ENCODE measurements at regions not wholly inside any gene's neighbourhood (a gene's known extent, or its start where the extent isn't known, plus 50 kb on each side); places are given as distances from the start of the nearest gene placed in this dataset.
"Not testable (repeated sequence)": the region's sequence is repeated elsewhere in the genome, so short reads cannot be mapped to it uniquely, and the experiment has no call there.

DNA sequence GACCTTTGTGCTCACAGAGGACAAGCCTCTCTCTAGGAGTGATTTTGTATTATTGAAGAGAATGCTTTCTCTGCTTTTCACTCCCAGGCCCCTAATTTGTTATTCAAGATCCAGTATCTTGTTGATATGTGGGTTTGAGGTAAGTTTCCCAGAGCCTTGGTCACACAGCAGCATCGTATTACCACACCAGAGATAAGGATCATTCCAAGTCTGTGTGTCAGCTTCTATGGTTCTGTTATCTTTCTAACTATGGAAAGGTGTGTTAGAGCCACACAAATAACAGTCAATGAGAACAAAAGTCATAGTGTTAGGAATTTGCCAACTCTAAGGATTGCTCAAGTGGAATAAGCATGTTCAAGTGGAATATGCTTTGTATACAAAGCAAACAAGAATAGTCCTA lies 1208.3 kb downstream of the GATA3 start:
- DNase-seq: no peak

DNA sequence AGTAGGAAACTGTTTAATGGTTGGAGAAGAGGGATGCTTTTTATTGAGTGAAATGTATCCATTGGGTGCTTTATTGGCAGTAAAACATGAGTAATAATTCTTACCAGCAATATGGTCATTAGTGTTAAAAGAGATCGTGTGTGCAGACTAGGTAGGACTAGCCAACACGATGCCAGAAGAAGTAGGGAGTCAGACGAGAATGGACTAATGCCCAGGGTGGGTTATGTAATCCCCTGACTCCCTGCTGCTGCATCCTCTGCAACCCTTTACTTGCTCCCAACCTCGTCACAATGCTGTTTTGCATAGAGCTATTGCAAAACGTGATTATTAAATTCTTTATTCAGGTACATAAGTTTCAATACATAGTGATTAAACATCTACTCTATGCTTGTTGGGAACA lies 1213.7 kb downstream of the GATA3 start:
- DNase-seq: no peak

DNA sequence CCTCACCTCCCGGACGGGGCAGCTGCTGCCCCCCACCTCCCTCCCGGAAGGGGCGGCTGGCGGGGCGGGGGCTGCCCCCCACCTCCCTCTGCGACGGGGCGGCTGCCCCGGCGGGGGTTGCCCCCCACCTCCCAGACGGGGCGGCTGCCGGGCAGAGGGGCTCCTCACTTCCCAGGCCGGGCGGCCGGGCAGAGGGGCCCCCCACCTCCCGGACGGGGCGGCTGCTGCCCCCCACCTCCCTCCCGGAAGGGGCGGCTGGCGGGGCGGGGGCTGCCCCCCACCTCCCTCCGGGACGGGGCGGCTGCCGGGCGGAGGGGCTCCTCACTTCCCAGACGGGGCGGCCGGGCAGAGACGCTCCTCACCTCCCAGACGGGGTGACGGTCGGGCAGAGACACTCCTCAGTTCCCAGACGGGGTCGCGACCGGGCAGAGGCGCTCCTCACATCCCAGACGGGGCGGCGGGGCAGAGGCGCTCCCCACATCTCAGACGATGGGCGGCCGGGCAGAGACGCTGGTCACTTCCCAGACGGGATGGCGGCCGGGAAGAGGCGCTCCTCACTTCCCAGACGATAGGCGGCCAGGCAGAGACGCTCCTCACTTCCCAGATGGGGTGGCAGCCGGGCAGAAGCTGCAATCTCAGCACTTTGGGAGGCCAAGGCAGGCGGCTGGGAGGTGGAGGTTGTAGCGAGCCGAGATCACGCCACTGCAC lies 1218.8 kb downstream of the GATA3 start:
- DNase-seq: not testable (repeated sequence)

DNA sequence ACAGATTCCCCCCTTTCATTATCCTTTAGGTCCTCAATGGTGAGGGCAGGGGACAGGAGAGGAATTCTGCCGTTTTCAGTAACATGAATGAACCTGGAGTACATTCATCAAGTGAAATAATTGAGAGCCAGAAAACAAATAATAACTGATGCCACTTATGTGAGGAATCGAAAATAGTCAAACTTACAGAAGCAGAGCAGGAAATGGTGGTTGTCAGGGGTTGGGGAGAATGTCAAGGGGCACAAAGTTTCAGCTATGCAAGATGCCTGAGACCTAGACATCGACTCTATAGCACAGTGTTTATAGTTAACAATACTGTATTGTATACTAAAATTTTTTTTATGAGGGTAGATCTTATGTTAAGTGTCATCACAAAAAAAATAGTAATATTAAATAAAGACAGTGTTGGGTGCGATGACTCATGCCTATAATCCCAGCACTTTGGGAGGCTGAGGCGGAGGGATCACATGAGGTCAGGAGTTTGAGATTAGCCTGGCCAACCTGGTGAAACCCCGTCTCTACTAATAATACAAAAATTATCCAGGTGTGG lies 1219.8 kb downstream of the GATA3 start:
- no peak for DNase-seq

DNA sequence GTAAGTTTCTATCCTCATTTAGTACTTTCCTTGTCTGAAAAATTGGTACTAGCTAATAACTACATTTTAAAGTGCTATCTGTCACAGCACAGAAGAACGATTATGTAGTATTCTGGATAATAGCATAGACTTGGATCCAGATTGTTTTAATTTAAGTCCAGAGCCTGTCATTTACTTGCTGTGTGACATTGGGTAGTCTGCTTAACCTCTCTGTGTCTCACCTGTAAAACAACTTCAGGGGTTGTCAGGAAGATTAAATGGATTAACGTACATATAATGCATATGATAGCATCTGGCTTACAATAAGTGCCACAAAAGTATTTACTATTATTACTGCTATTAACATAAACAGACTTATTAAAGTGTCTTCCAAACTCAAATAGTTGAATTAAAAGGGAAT lies 1221.4 kb downstream of the GATA3 start:
- DNase-seq: no peak

DNA sequence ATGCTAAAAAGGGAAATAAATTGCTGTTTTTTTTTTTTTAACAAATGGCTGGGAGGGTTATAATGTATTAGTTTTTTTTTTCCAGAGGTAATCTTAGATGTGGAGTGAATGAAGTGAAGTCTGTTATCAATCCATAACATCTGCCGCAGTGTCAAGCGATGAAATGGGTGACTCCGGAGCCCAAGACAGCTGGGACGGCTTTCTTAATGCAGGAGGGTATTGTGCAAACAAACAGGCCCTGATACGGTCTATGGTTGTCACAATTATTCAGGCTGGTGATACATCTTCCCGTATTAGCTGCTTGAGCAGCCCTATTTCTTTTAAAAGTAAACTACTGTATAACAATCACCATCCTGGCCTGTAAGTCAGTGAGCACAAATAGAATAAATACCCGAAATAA lies 1231.2 kb downstream of the GATA3 start:
- no peak for DNase-seq

DNA sequence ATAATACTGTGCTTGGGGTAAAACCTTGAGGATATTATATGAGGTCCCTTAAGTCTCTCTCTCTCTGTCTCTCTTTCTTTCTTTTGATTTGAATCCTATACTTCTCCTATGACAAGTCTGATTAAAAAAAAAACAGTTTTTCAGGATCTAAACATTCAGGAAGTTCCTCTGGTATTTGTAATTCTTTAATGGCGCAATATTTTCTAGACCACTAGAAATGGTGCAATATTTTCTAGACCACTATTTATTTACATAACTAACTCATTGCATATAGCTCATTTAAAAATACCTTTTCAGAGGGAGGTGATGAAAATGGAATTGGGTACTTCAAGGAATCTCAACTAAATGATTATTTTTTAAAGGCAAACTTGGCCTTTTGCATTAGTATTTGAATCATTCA lies 1235.3 kb downstream of the GATA3 start:
- no peak for DNase-seq

DNA sequence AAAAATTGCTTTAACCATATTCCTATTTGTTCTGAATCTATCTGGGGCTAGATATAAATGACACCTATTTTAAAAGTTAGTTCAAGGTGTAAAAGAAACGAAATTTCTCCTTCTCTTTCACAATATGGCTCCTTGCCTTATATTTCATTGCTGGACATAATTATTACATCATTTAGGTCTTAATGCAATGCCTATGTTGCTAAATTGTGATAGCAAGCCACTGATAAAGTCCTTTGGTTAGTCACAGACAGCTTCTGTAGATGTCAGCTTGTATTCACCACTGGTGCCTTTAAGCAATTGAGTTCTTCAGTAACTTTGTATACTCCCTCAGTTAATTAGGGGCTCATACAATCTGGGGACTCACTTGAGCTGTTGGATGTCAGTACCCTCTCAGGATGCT lies 1236.6 kb downstream of the GATA3 start:
- no peak for DNase-seq

DNA sequence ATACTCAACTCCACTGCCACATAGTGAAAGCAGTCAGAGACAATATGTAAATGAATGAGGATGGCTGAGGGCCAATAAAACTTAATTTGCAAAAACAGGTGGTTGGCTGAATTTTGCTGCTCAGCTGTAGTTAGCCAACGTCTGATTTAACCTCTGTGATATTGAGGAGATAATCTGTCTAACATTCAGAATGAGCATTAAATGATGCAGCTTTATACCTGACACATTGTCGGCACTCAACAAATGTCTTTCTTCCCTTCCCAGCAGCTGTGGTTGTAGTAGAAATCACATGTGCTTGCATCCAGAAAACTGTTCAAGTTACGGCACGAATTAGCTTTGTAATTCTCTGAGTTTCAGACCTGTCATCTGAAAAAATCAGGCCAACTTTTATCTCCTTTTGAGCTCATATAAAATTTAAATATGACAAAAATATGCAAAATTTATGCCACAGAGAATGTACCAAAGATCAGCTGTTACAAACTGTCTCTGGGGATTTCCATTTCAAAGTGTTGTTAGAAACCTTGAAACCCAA lies 1239.7 kb downstream of the GATA3 start:
- DNase-seq: no peak

DNA sequence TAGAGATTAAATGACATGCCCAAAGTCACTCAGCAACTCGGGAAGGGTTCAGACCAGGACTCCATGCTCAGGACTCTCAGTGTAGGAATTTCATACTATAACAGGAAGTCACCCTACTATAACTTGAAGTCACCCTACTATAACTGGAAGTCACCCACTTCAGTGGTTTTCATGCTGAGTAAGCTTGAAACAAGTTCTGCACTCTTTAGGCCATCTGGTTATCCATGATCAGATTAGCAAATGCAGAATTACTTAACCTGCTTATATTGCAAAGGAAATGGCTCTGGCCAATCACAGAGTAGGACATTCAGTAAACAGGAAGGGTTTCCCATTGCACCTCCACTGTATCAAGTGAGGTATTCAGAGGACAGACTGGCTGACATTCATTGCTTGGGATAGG lies 1240.4 kb downstream of the GATA3 start:
- DNase-seq: no peak

DNA sequence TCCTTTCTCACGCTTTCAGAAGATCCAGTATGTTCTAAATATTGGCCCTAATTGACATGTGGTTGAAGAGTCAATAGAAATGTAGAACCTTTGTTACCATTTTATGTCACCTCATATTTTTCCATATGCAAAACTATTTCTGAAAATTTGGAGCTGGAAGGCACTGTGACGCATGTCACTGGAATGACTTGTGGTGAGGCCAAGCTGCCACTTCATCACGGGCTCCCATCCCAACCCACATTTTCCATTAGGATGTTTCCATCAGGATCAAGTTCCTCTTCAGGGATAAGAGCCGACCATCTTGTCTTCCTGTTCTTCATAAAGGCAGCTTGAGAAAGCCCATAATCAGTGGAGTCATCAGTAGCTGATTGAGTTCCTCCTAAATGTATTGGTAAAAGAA lies 1241.7 kb downstream of the GATA3 start:
- DNase-seq: no peak

DNA sequence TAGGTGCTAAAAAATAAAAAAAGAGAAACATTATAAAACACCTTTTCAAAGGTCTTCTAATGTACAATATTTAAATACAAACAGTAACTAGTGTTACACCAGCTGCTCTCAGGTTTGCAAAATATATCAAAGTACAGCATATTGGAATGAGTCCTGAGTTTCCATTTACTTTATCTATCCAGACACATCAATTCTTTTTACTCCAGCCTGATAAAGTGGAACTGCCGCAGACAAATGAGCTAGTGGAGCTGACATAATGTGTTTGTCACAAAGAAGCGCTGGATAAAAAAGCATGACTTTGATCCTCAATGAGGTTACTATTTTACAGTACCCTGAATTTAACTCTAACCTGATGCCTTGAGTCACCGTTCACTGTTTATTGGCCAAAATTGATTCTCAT lies 1243.1 kb downstream of the GATA3 start:
- DNase-seq: no peak

DNA sequence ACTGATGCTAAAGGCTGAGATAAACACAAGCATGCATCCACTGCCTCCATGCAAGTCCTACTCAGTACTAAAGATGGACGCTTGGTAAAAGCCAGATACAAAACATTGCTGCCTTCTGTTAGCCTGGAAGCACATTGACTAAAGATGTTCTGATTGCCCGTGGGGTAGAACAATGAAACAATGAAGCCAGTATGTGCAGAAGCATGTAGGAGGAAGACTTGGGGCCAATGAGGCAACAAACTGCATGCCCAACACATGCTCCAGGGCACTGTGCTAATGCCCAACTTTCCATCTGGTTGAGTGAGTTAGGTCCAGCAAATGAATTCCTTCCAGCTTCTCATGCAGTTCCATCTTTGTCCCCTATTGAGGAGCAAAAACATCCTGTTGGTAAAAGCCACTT lies 1245.5 kb downstream of the GATA3 start:
- DNase-seq: no peak

DNA sequence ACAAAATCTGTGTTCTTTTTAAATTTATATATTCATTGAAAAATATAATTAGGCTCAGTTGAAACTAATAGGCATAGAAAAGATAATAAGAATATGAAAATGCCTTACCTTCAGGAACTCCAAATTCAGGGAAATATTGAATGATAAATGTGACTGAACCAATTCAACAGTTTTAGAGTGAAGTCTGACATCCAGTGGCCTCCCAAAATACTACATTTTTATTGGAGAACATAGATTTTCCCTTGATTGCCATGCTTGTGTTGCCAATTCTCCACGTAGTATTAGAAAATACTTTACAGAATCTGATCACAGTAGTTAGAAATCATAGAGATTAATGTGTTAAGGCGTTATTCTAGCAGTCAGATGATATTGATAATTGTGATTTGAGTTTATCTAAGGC lies 1246.7 kb downstream of the GATA3 start:
- peak in 1 of 3 experiments; percentile 3 for DNase-seq

DNA sequence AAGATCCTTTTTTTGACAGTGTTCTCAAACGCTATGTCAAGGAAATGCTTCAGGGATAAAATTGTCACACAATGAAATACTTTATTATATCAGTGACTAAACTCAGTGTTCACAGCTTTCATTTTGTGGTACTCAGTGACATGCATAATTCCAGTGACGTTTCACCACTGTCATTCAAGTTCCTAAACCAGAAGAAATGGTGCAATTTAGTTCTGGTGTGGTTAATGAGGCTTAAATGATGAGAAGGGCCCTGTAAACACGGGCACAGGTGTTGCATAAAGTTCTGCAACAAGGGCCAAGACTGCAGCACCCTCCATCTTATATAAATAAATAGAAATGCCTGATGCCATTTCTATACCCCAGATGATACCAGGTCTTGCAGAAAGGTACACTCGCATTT lies 1247.1 kb downstream of the GATA3 start:
- DNase-seq: no peak

DNA sequence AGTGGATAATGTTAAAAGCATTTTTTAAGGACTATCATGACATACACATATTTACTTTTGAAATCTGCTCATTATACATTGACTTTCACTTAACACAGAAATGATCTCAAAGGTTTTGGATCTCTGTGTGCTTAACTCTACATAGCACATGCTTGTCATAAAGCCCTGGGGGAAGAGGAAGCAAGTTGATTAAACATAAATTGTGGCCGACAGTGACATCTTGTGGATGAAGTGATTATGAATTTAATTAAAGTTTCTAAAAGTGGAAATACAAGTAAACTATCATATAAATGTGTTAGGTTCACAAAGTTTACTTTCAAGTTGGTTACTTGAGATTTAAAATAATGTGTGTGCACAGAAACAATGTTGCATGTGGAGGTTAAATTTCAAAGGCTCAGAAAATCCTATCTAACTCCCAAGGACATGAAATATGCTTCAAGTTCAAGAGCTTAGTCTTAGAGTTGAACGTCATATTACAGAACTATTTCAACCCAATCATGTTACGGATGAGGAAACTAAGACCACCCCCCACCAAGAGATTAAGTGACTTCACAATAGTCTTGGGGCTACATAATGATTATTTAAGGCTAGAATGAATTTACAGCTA lies 1247.8 kb downstream of the GATA3 start:
- DNase-seq: peak in 2 of 3 experiments; percentile 31 to 50

DNA sequence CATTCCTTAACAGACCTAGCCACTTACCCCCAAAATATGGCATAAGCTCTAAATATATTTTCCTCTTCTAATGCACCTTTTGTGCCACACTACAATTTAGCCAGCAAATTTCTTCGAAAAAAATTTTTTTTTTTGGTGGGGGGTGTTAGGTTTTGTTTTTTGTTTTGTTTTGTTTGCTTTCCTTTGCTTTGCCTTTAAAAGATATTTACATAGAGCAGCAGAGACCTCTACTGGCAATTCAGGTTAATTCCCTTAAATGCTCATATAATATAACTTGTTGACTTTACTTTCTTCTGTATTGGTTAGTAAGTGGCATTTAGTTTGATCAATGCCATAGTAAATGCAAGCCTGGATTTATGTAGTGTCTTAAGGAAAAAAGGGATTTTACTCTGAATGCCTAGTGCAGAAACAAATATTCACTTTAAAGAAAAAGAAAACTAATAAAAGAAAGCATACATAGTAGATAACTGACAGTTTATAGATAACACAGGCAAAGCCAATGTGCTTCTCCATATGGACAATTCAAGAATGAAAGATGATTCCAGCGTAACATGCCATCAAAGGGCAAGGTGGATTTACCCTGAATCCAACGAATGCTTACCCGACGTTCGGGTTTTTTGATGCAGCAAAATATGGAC lies 1250.6 kb downstream of the GATA3 start:
- DNase-seq: peak in 1 of 3 experiments; percentile 3

DNA sequence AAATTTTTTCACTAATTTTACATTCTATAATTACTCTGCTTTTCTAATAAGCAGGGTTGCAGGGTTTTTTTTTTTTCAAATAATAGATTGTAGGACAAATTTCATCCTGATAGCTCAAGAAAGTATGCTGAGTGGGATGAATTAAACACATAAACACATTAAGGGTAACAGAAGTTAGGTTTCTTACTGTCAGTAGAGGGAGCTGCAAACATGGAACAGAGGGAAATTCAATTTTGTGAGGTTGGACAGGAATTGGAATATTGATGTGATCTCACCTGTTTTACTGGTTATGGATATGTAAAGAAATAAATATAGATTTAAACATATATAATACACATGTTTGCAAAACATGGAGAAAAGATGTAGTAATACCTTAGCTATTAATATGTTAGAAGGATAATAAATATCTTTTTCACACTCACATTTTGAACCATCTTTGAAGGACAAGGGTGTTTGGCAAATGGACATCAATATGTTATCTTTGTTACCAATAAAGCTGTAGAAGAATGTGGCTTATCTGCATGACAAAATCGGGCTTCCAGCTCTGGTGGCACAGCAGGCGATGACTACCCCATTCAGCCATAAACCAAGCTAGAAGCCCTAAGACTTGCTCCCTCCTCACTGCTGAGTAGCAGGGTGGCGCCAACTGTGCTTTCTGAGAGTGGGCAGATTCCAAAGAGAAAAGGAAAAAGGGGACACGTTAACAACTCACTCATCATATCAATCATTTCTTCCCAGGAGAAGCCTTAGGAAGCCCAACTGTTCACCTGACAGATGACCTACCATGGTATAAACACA lies 1257.4 kb downstream of the GATA3 start:
- no peak for DNase-seq

DNA sequence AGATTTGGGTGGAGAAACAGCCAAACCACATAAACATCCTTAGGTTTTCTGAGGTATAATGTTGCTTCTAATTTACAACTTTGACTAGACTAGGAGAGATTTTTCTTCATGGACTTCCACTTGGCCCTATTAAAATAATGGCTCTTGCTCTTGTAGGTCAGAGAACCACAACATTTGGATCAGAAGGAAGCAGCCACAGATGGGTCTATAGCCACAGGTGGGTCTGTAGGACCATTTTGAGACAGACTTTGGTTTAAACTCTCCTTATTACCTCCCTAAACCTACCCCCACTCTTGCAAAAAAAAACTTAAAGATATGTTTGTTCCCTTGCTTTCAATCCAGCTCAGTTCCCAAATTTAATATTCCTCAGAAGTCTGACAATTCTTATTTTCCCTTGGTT lies 1260.8 kb downstream of the GATA3 start:
- no peak for DNase-seq

DNA sequence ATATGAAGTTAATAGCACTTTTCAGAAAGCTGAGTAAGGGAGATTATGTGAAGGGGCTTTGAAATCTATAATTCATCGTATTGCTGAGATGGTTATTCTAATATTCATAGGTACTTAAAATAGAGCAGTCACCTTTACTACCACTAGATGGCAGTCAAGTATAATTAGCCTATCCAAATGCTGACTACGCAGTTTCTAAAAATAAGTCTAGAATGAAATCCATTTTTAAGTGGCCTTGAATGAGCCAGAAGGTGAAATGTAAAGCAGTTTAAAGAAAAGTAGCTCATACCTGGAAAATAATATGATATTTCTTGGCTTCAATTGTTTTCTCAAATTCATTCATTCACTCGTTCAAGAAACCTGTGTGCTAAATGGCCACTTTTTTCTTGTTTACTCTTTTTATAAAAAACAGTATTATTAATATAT lies 1277.1 kb downstream of the GATA3 start:
- peak in 2 of 3 experiments; percentile 27 to 32 for DNase-seq

DNA sequence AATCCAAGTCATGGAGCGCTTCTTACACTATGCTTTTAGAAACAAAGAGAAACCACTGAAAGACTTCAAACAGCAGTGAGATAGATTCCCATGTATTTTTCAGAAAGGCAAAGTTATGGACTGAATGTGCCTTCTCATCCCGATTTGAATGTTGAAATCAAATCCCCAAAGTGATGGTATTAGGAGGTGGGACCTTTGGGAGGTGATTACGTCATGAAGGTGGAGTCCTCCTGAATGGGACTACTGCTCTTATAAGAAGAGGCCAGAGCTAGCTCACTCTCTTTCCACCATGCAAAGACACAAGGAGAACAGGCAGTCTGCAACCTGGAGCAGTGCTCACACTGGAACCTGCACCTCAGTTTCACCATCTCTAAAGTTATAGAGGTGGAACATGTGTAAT lies 1279.8 kb downstream of the GATA3 start:
- DNase-seq: no peak

DNA sequence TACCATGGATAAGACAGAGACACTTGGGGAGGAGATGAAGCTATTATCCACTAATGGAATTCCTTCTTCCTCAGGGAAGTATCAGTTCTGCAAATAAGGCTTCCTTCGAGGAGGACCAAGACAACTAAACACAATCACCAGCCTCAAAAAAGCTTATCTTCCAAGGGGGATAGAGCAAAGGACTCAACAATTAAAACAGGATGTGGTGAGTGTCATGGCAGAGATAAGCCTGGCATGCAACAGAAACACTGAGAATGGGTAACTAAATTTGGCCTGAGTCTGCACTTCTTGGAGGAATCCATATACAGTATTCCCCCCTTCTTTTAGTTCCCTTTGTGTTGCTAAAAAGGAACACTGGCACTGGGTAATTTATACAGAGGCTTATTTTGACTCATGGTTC lies 1285.2 kb downstream of the GATA3 start:
- no peak for DNase-seq

Data from NCI-H1417 (cell line).